Activated naive CD4-positive, alpha-beta T cell treated with anti-CD3 and anti-CD28 coated beads, Interleukin-2, amount 50 U/mL, for 24 hours (primary cell): ENCODE measurements at regions not wholly inside any gene's neighbourhood (a gene's known extent, or its start where the extent isn't known, plus 50 kb on each side); places are given as distances from the start of the nearest gene placed in this dataset.

ENCODE experiments used
- H3K27ac Mint-ChIP-seq: one replicate; pipeline ENCODE4 v1.8.0; 2021; ENCODE audit warnings: mild to moderate bottlenecking, mixed read lengths
- H3K27me3 Mint-ChIP-seq: one replicate; pipeline ENCODE4 v1.8.0; 2021; ENCODE audit warnings: mixed read lengths
- H3K36me3 Mint-ChIP-seq: one replicate; pipeline ENCODE4 v1.8.0; 2021; ENCODE audit warnings: mixed read lengths
- H3K4me1 Mint-ChIP-seq: one replicate; pipeline ENCODE4 v1.8.0; 2021; ENCODE audit warnings: mixed read lengths
- H3K4me3 Mint-ChIP-seq: one replicate; pipeline ENCODE4 v1.8.0; 2021; ENCODE audit warnings: mild to moderate bottlenecking, mixed read lengths
- H3K9me3 Mint-ChIP-seq: one replicate; pipeline ENCODE4 v1.8.0; 2021; ENCODE audit warnings: mixed read lengths

- H3K4me3 Mint-ChIP-seq, result no peak overlapping the region
- H3K27me3 Mint-ChIP-seq, result peaks cover 44% of the 10 kb centered on the region
- H3K36me3 Mint-ChIP-seq, result no peaks in the 10 kb centered on the region
- no peak overlapping the region for H3K27ac Mint-ChIP-seq
- H3K4me1 Mint-ChIP-seq, result no peaks in the 10 kb centered on the region
- H3K9me3 Mint-ChIP-seq, result no peaks in the 10 kb centered on the region
Measured at GRCh38 chr11:43567396-43567975, 113.1 kb upstream of the HSD17B12 start.

GRCh38 chr11:43573233-43573632 is 107.3 kb upstream of the HSD17B12 start:
- H3K27me3 Mint-ChIP-seq, result peaks cover 76% of the 10 kb centered on the region
- H3K9me3 Mint-ChIP-seq, result no peaks in the 10 kb centered on the region
- no peaks in the 10 kb centered on the region for H3K36me3 Mint-ChIP-seq
- H3K27ac Mint-ChIP-seq, result no peak overlapping the region
- H3K4me3 Mint-ChIP-seq, result no peak overlapping the region
- H3K4me1 Mint-ChIP-seq, result peaks cover 25% of the 10 kb centered on the region

- no peak overlapping the region for H3K4me3 Mint-ChIP-seq
- H3K9me3 Mint-ChIP-seq, result no peaks in the 10 kb centered on the region
Measured at GRCh38 chr11:43573873-43574272, 106.7 kb upstream of the HSD17B12 start.

GRCh38 chr11:43574411-43574810 is 106.1 kb upstream of the HSD17B12 start:
- Mint-ChIP-seq H3K27ac (no peak overlapping the region), H3K36me3 (no peaks in the 10 kb centered on the region), H3K4me3 (no peak overlapping the region), H3K9me3 (no peaks in the 10 kb centered on the region), H3K4me1 (peaks cover 31% of the 10 kb centered on the region), H3K27me3 (peaks cover 74% of the 10 kb centered on the region)

More at GRCh38 chr11:43573873-43574272, 106.7 kb upstream of the HSD17B12 start:
- H3K36me3 Mint-ChIP-seq, result no peaks in the 10 kb centered on the region
- no peak overlapping the region for H3K27ac Mint-ChIP-seq
- H3K27me3 Mint-ChIP-seq, result peaks cover 77% of the 10 kb centered on the region
- H3K4me1 Mint-ChIP-seq, result peaks cover 28% of the 10 kb centered on the region

GRCh38 chr11:43574949-43575912 is 105.3 kb upstream of the HSD17B12 start:
- Mint-ChIP-seq H3K27me3 (peaks cover 73% of the 10 kb centered on the region), H3K4me1 (peaks cover 37% of the 10 kb centered on the region), H3K4me3 (no peak overlapping the region), H3K9me3 (no peaks in the 10 kb centered on the region), H3K27ac (peak overlapping the region; percentile 56), H3K36me3 (no peaks in the 10 kb centered on the region)

- Mint-ChIP-seq H3K36me3 (no peaks in the 10 kb centered on the region), H3K4me1 (peaks cover 44% of the 10 kb centered on the region), H3K4me3 (no peak overlapping the region), H3K27ac (no peak overlapping the region), H3K9me3 (no peaks in the 10 kb centered on the region), H3K27me3 (peaks cover 74% of the 10 kb centered on the region)
Measured at GRCh38 chr11:43575913-43576310, 104.6 kb upstream of the HSD17B12 start.

GRCh38 chr11:43576320-43576802 is 104.2 kb upstream of the HSD17B12 start:
- H3K4me1 Mint-ChIP-seq, result peaks cover 48% of the 10 kb centered on the region

GRCh38 chr11:43576803-43577521 is 103.6 kb upstream of the HSD17B12 start:
- Mint-ChIP-seq H3K4me1 (peaks cover 54% of the 10 kb centered on the region), H3K27me3 (peaks cover 72% of the 10 kb centered on the region), H3K27ac (no peak overlapping the region), H3K4me3 (no peak overlapping the region), H3K9me3 (no peaks in the 10 kb centered on the region), H3K36me3 (no peaks in the 10 kb centered on the region)

More at GRCh38 chr11:43576320-43576802, 104.2 kb upstream of the HSD17B12 start:
- Mint-ChIP-seq H3K4me3 (no peak overlapping the region), H3K9me3 (no peaks in the 10 kb centered on the region), H3K36me3 (no peaks in the 10 kb centered on the region), H3K27ac (no peak overlapping the region), H3K27me3 (peaks cover 72% of the 10 kb centered on the region)

GRCh38 chr11:43577566-43578264 is 102.8 kb upstream of the HSD17B12 start:
- Mint-ChIP-seq H3K4me3 (peak overlapping the region; percentile 19), H3K4me1 (peaks cover 54% of the 10 kb centered on the region), H3K27me3 (peaks cover 70% of the 10 kb centered on the region), H3K36me3 (no peaks in the 10 kb centered on the region), H3K27ac (no peak overlapping the region), H3K9me3 (no peaks in the 10 kb centered on the region)

GRCh38 chr11:43578346-43579170 is 102.0 kb upstream of the HSD17B12 start:
- peak overlapping the region; percentile 78 for H3K4me3 Mint-ChIP-seq
- H3K36me3 Mint-ChIP-seq, result no peaks in the 10 kb centered on the region
- no peak overlapping the region for H3K27ac Mint-ChIP-seq
- H3K4me1 Mint-ChIP-seq, result peaks cover 54% of the 10 kb centered on the region
- H3K9me3 Mint-ChIP-seq, result no peaks in the 10 kb centered on the region
- peaks cover 70% of the 10 kb centered on the region for H3K27me3 Mint-ChIP-seq

- H3K27me3 Mint-ChIP-seq, result peaks cover 67% of the 10 kb centered on the region
- H3K4me1 Mint-ChIP-seq, result peaks cover 54% of the 10 kb centered on the region
- H3K36me3 Mint-ChIP-seq, result no peaks in the 10 kb centered on the region
- peak overlapping the region; percentile 83 for H3K4me3 Mint-ChIP-seq
- no peak overlapping the region for H3K27ac Mint-ChIP-seq
- H3K9me3 Mint-ChIP-seq, result no peaks in the 10 kb centered on the region
Measured at GRCh38 chr11:43579171-43579918, 101.2 kb upstream of the HSD17B12 start.

- Mint-ChIP-seq H3K36me3 (no peaks in the 10 kb centered on the region), H3K4me3 (peak overlapping the region; percentile 83), H3K27ac (no peak overlapping the region), H3K27me3 (peaks cover 66% of the 10 kb centered on the region), H3K4me1 (peaks cover 54% of the 10 kb centered on the region), H3K9me3 (no peaks in the 10 kb centered on the region)
Measured at GRCh38 chr11:43579919-43580276, 100.6 kb upstream of the HSD17B12 start.

GRCh38 chr11:43580735-43581369 is 99.7 kb upstream of the HSD17B12 start:
- H3K27me3 Mint-ChIP-seq, result peaks cover 63% of the 10 kb centered on the region
- no peaks in the 10 kb centered on the region for H3K9me3 Mint-ChIP-seq
- no peaks in the 10 kb centered on the region for H3K36me3 Mint-ChIP-seq
- peaks cover 50% of the 10 kb centered on the region for H3K4me1 Mint-ChIP-seq
- H3K27ac Mint-ChIP-seq, result no peak overlapping the region
- H3K4me3 Mint-ChIP-seq, result peak overlapping the region; percentile 83
